ENCODE measurements at regions not wholly inside any gene's neighbourhood (a gene's known extent, or its start where the extent isn't known, plus 50 kb on each side); places are given as distances from the start of the nearest gene placed in this dataset.
A peak's percentile ranks its signal among the peaks of the same experiment; 100 is the strongest.
"Not testable (repeated sequence)": the region's sequence is repeated elsewhere in the genome, so short reads cannot be mapped to it uniquely, and the experiment has no call there.

DNA sequence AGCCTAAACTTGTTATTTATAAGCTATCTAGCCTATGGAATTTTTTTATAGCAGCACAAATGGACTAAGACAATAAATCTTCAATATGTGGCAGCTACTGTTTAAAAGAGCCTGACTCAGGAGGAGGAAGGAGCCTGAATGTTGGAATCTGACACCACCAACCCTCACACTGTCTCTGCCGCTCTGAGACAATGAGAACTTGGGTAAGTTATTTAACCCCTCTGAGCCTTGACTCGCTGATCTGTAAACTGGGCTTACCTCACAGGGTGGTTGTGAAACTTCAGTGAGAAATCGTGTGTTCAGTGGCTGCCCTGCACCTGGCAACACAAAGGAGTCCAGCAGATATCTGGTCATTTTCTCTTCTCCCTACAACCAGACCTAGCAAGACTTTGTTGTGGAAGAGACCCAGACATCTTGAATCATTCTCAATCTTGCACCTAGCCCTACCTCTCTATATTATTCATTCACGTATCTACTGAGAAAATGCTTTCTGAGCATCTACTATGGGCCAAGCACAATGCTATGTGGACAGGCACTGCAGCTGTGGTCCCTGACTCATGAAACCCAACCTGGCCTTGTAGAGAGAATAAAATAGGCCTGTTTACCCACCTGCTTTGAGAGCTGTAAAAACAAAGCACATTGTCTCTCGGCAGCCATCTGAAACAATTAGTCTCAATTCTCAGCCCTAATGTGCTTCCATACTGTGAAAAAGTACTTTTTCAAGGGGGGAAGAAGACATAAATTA lies 81.9 kb upstream of the SLC25A36 start:
- no peaks in the 10 kb centered on the region for H3K9me3 Mint-ChIP-seq

DNA sequence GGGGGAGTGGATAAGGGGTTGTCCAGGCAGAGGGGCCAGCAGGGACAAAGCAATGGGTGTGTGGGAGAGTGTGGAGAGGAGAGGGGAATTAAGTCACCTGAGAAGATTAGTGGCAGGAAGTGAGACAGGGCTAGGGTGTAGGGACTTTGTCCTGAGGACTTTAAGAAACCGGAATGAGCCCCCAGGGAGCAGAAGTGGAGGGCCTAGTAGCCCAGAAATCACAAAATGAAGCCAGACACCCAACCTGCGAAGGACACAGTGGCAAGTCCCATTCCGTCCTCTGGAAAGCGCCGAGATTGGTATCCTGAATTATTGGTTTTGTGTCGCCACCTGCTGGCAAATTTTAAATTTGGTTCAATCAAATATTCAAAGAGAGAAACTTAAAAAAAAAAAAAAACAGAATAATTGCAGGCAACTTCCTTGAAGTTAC lies 78.0 kb upstream of the SLC25A36 start:
- ATAC-seq = no peak
- Mint-ChIP-seq H3K36me3 (ENCODE audit: low read depth) (no peaks in the 10 kb centered on the region), H3K9me3 (no peaks in the 10 kb centered on the region), H3K27ac (no peak overlapping the region), H3K27me3 (peaks cover 4% of the 10 kb centered on the region), H3K4me1 (ENCODE audit: low read depth) (no peaks in the 10 kb centered on the region), H3K4me3 (no peak overlapping the region)
- TF ChIP-seq, protein P1, sequence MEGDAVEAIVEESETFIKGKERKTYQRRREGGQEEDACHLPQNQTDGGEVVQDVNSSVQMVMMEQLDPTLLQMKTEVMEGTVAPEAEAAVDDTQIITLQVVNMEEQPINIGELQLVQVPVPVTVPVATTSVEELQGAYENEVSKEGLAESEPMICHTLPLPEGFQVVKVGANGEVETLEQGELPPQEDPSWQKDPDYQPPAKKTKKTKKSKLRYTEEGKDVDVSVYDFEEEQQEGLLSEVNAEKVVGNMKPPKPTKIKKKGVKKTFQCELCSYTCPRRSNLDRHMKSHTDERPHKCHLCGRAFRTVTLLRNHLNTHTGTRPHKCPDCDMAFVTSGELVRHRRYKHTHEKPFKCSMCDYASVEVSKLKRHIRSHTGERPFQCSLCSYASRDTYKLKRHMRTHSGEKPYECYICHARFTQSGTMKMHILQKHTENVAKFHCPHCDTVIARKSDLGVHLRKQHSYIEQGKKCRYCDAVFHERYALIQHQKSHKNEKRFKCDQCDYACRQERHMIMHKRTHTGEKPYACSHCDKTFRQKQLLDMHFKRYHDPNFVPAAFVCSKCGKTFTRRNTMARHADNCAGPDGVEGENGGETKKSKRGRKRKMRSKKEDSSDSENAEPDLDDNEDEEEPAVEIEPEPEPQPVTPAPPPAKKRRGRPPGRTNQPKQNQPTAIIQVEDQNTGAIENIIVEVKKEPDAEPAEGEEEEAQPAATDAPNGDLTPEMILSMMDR (IDR thresholded peaks at IDR 0.05) = peak; percentile 74
- intact Hi-C loops (cut with micrococcal nuclease) = loop anchor here (10.0 kb wide), 1 partner anchor 1439 kb away; no protein-coding TSS in a partner anchor
- DNase-seq = peak; percentile 69
- ChIA-PET CTCF (interaction anchor here (0.6 to 1.4 kb wide), 3 partner anchors 33 to 304 kb away, joined by 3 to 4 read pairs (median 3); no protein-coding TSS in a partner anchor), POLR2A (no interaction called here)

More for the DNA sequence above, 81.9 kb upstream of the SLC25A36 start:
- peaks cover 3% of the 10 kb centered on the region for H3K27me3 Mint-ChIP-seq
- ChIA-PET POLR2A (no interaction called here), CTCF (no interaction called here)
- TF ChIP-seq, protein P1 (IDR thresholded peaks at IDR 0.05) = no peak
- no peak overlapping the region for H3K4me3 Mint-ChIP-seq
- intact Hi-C loops (cut with micrococcal nuclease) = loop anchor here (10.0 kb wide), 1 partner anchor 1435 kb away; no protein-coding TSS in a partner anchor
- H3K27ac Mint-ChIP-seq = no peak overlapping the region
- DNase-seq (no peak), ATAC-seq (no peak)
- no peaks in the 10 kb centered on the region for H3K36me3 Mint-ChIP-seq (ENCODE audit: low read depth)
- H3K4me1 Mint-ChIP-seq (ENCODE audit: low read depth) = no peaks in the 10 kb centered on the region

GRCh38 chr3:140870351-140870750 lies 71.3 kb upstream of the SLC25A36 start:
- Mint-ChIP-seq H3K4me1 (ENCODE audit: low read depth) (no peaks in the 10 kb centered on the region), H3K27me3 (peaks cover 1% of the 10 kb centered on the region), H3K36me3 (ENCODE audit: low read depth) (no peaks in the 10 kb centered on the region), H3K4me3 (no peak overlapping the region), H3K9me3 (no peaks in the 10 kb centered on the region), H3K27ac (no peak overlapping the region)
- ATAC-seq = no peak
- TF ChIP-seq, protein P1 (IDR thresholded peaks at IDR 0.05) = no peak
- DNase-seq = no peak
- intact Hi-C loops (cut with micrococcal nuclease) = no loop called here
- POLR2A ChIA-PET = no interaction called here
- CTCF ChIA-PET = no interaction called here

GRCh38 chr3:140871022-140871421 lies 70.6 kb upstream of the SLC25A36 start:
- no peaks in the 10 kb centered on the region for H3K9me3 Mint-ChIP-seq
- CTCF ChIA-PET = no interaction called here
- H3K4me1 Mint-ChIP-seq (ENCODE audit: low read depth) = no peaks in the 10 kb centered on the region
- intact Hi-C loops (cut with micrococcal nuclease) = no loop called here
- DNase-seq (no peak), ATAC-seq (no peak)
- H3K36me3 Mint-ChIP-seq (ENCODE audit: low read depth) = no peaks in the 10 kb centered on the region
- POLR2A ChIA-PET = no interaction called here
- H3K4me3 Mint-ChIP-seq = no peak overlapping the region
- TF ChIP-seq, protein P1 (IDR thresholded peaks at IDR 0.05) = no peak
- H3K27me3 Mint-ChIP-seq = peaks cover 1% of the 10 kb centered on the region
- H3K27ac Mint-ChIP-seq = no peak overlapping the region

GRCh38 chr3:140872165-140872564 lies 69.5 kb upstream of the SLC25A36 start:
- H3K4me1 Mint-ChIP-seq (ENCODE audit: low read depth); POLR2A ChIA-PET; DNase-seq; ATAC-seq; intact Hi-C loops (cut with micrococcal nuclease); H3K27ac Mint-ChIP-seq; H3K4me3 Mint-ChIP-seq; H3K9me3 Mint-ChIP-seq; H3K36me3 Mint-ChIP-seq (ENCODE audit: low read depth); CTCF ChIA-PET; H3K27me3 Mint-ChIP-seq: not testable (repeated sequence)
